ENCODE measurements at regions not wholly inside any gene's neighbourhood (a gene's known extent, or its start where the extent isn't known, plus 50 kb on each side); places are given as distances from the start of the nearest gene placed in this dataset.

- no peak for TF ChIP-seq EZH2 (IDR thresholded peaks at IDR 0.05; ENCODE audit: borderline replicate concordance, low read depth, low read length, severe bottlenecking)
- no peak for TF ChIP-seq CTCF (IDR thresholded peaks at IDR 0.05; ENCODE audit: borderline replicate concordance, extremely low read depth, low read length, poor library complexity, severe bottlenecking)
Measured at GRCh38 chr14:55902241-55902640, 216.0 kb upstream of the PELI2 start.

Measured in DND-41 (cell line).